Sigmoid colon (tissue), 6 donors: ENCODE measurements at regions not wholly inside any gene's neighbourhood (a gene's known extent, or its start where the extent isn't known, plus 50 kb on each side); places are given as distances from the start of the nearest gene placed in this dataset.

ENCODE experiments used
- DNase-seq: peaks from one replicate; pipeline ENCODE4 v3.0.0-alpha.2; 2019
- H3K27ac ChIP-seq, 4 donors: fragments of 200-600 bp; sonication (generic); one replicate each; pipeline ENCODE4 v1.5.1; 2016 to 2019; ENCODE audit warnings: mild to moderate bottlenecking in 1 of 4
- H3K27me3 ChIP-seq, 3 donors: fragments of 200-600 bp; sonication (generic); one replicate each; pipeline ENCODE4 v1.5.1; 2019; ENCODE audit warnings: mild to moderate bottlenecking in 1 of 3
- H3K36me3 ChIP-seq, 4 donors: fragments of 200-600 bp; sonication (generic); one replicate each; pipeline ENCODE4 v1.5.1; 2016 to 2019
- H3K4me1 ChIP-seq, 4 donors: fragments of 200-600 bp; sonication (generic); one replicate each; pipeline ENCODE4 v1.5.1; 2017 to 2019
- H3K4me3 ChIP-seq, 4 donors: fragments of 200-600 bp; sonication (generic); one replicate each; pipeline ENCODE4 v1.5.1; 2017 to 2019; ENCODE audit warnings: mild to moderate bottlenecking in 2 of 4, moderate library complexity in 1 of 4
- H3K9me3 ChIP-seq, 4 donors: fragments of 200-600 bp in 3 of 4; sonication (generic) in 3 of 4; one replicate each; pipeline versions ENCODE4 v1.5.1 to v1.6.1; 2013 to 2019
- CTCF ChIP-seq, 4 experiments: fragments of 450-650 bp in 3 of 4; fragments of 200-600 bp in 1 of 4; IDR thresholded peaks; one replicate each; pipeline ENCODE4 v1.5.1; 2016 to 2019; ENCODE audit warnings: antibody characterized with exemption in 4 of 4, mild to moderate bottlenecking in 3 of 4, moderate library complexity in 2 of 4
- EP300 ChIP-seq, 4 donors: sonication (generic); formaldehyde crosslinking; IDR thresholded peaks; one replicate each; pipeline ENCODE4 v1.6.1; 2017; ENCODE audit warnings: antibody characterized with exemption in 4 of 4
- POLR2A ChIP-seq, 2 donors: fragments of 450-650 bp; IDR thresholded peaks; one replicate each; pipeline ENCODE4 v1.6.1; 2016; ENCODE audit warnings: antibody characterized with exemption in 2 of 2, mild to moderate bottlenecking in 2 of 2, moderate library complexity in 2 of 2
- POLR2AphosphoS5 ChIP-seq, 4 donors: sonication (generic); formaldehyde crosslinking; IDR thresholded peaks; one replicate each; pipeline ENCODE4 v1.6.1; 2017; ENCODE audit warnings: antibody characterized with exemption in 4 of 4
- WGBS, 2 donors: extraction: QIAGEN DNeasy Blood & Tissue Kit; methylation state at CpG; one replicate each; pipeline ENCODE4 v1.1.7; 2013; 5-methylcytosine and 5-hydroxymethylcytosine counted together
- intact Hi-C: fragments of 100-400 bp; cut with DNase I; formaldehyde crosslinking; loops from one replicate; pipeline ENCODE4 v1.15.1; 2023
- donor health status: healthy with polysubstance abuse.
- donor health status: healthy.

GRCh38 chr5:68456756-68457217 is 241.2 kb downstream of the PIK3R1 start:
- Histone ChIP-seq H3K36me3 (no peaks in the 10 kb centered on the region), H3K27me3 (no peaks in the 10 kb centered on the region), H3K9me3 (no peaks in the 10 kb centered on the region), H3K4me3 (no peak overlapping the region), H3K27ac (peak overlapping the region in 1 of 4 donors; percentile 50), H3K4me1 (peaks cover 0 to 18% (median 11%) of the 10 kb centered on the region in 4 donors)
- intact Hi-C loops: loop anchor here (10.0 kb wide), 1 partner anchor 1462 kb away; no protein-coding TSS in a partner anchor
- DNase-seq: no peak
- TF ChIP-seq CTCF (IDR thresholded peaks at IDR 0.05): no peak
- no peak for TF ChIP-seq EP300 (IDR thresholded peaks at IDR 0.05)
- peak in 1 of 4 donors; percentile 8 for TF ChIP-seq POLR2AphosphoS5 (IDR thresholded peaks at IDR 0.05)
- WGBS, 2 donors: 13 to 58% methylated on average over 4 of the region's 4 CpGs

GRCh38 chr5:68457285-68457684 is 241.7 kb downstream of the PIK3R1 start:
- Histone ChIP-seq H3K36me3 (no peaks in the 10 kb centered on the region), H3K9me3 (no peaks in the 10 kb centered on the region), H3K4me1 (peaks cover 0 to 18% (median 11%) of the 10 kb centered on the region in 4 donors), H3K27me3 (no peaks in the 10 kb centered on the region), H3K27ac (peak overlapping the region in 1 of 4 donors; percentile 50), H3K4me3 (no peak overlapping the region)
- WGBS, 2 donors: 96% methylated on average over 8 of the region's 8 CpGs
- no peak for DNase-seq
- intact Hi-C loops: loop anchor here (10.0 kb wide), 1 partner anchor 1462 kb away; no protein-coding TSS in a partner anchor
- TF ChIP-seq POLR2AphosphoS5 (IDR thresholded peaks at IDR 0.05) (no peak), EP300 (IDR thresholded peaks at IDR 0.05) (no peak), CTCF (IDR thresholded peaks at IDR 0.05) (no peak)

GRCh38 chr5:68458416-68459021 is 243.0 kb downstream of the PIK3R1 start:
- 46 to 57% methylated on average over 3 of the region's 3 CpGs for WGBS, 2 donors
- Histone ChIP-seq H3K27ac (no peak overlapping the region), H3K4me3 (no peak overlapping the region), H3K36me3 (no peaks in the 10 kb centered on the region), H3K9me3 (no peaks in the 10 kb centered on the region), H3K4me1 (peaks cover 0 to 18% (median 11%) of the 10 kb centered on the region in 4 donors), H3K27me3 (no peaks in the 10 kb centered on the region)
- intact Hi-C loops: loop anchor here (10.0 kb wide), 1 partner anchor 1464 kb away; no protein-coding TSS in a partner anchor
- DNase-seq: no peak
- TF ChIP-seq CTCF (IDR thresholded peaks at IDR 0.05) (no peak), EP300 (IDR thresholded peaks at IDR 0.05) (no peak), POLR2A (IDR thresholded peaks at IDR 0.05) (no peak), POLR2AphosphoS5 (IDR thresholded peaks at IDR 0.05) (no peak)

- peaks cover 0 to 18% (median 11%) of the 10 kb centered on the region in 4 donors for H3K4me1 ChIP-seq
- no peaks in the 10 kb centered on the region for H3K9me3 ChIP-seq
- intact Hi-C loops: loop anchor here (10.0 kb wide), 1 partner anchor 1464 kb away; no protein-coding TSS in a partner anchor
- TF ChIP-seq EP300 (IDR thresholded peaks at IDR 0.05): no peak
- no peak for TF ChIP-seq CTCF (IDR thresholded peaks at IDR 0.05)
- no peak for TF ChIP-seq POLR2A (IDR thresholded peaks at IDR 0.05)
- TF ChIP-seq POLR2AphosphoS5 (IDR thresholded peaks at IDR 0.05): no peak
- H3K27me3 ChIP-seq: no peaks in the 10 kb centered on the region
- no peak overlapping the region for H3K4me3 ChIP-seq
- no peaks in the 10 kb centered on the region for H3K36me3 ChIP-seq
- 44 to 68% methylated on average over 3 of the region's 3 CpGs for WGBS, 2 donors
- no peak overlapping the region for H3K27ac ChIP-seq
- DNase-seq: no peak
These were observed 243.7 kb downstream of the PIK3R1 start for GRCh38 chr5:68459093-68459809.
